ENCODE measurements at regions not wholly inside any gene's neighbourhood (a gene's known extent, or its start where the extent isn't known, plus 50 kb on each side); places are given as distances from the start of the nearest gene placed in this dataset.

DNA sequence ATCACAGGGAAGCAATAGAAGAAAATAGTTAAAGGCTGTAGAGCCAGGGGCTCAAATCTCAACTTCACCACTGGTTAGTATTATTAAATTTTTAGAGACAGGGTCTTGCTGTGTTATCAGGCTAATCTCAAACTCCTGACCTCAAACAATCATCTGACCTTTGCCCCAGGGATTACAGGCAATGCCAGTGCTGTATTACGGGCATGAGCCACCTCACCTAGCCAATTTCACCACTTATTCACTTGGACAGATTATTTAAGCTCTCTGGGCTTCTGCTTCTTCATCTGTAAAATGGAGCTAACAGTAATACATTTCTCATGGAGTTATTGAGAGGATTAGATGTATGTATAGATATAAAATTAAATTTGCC lies 155.9 kb upstream of the KLF4 start:
- WGBS, 5 donors: 73 to 100% (median 87%) methylated on average over 1 of the region's 1 CpG
- Histone ChIP-seq H3K4me3 (no peak overlapping the region), H3K27me3 (no peaks in the 10 kb centered on the region), H3K27ac (no peak overlapping the region), H3K36me3 (no peaks in the 10 kb centered on the region), H3K9me3 (no peaks in the 10 kb centered on the region), H3K4me1 (no peaks in the 10 kb centered on the region)
- no peak for DNase-seq
- intact Hi-C loops (cut with DNase I; ENCODE audit: low total_unique reads): no loop called here
- TF ChIP-seq, protein P1, sequence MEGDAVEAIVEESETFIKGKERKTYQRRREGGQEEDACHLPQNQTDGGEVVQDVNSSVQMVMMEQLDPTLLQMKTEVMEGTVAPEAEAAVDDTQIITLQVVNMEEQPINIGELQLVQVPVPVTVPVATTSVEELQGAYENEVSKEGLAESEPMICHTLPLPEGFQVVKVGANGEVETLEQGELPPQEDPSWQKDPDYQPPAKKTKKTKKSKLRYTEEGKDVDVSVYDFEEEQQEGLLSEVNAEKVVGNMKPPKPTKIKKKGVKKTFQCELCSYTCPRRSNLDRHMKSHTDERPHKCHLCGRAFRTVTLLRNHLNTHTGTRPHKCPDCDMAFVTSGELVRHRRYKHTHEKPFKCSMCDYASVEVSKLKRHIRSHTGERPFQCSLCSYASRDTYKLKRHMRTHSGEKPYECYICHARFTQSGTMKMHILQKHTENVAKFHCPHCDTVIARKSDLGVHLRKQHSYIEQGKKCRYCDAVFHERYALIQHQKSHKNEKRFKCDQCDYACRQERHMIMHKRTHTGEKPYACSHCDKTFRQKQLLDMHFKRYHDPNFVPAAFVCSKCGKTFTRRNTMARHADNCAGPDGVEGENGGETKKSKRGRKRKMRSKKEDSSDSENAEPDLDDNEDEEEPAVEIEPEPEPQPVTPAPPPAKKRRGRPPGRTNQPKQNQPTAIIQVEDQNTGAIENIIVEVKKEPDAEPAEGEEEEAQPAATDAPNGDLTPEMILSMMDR (IDR thresholded peaks at IDR 0.05): no peak
- TF ChIP-seq POLR2A (IDR thresholded peaks at IDR 0.05) (no peak), POLR2AphosphoS5 (IDR thresholded peaks at IDR 0.05) (no peak), EP300 (IDR thresholded peaks at IDR 0.05) (no peak)

DNA sequence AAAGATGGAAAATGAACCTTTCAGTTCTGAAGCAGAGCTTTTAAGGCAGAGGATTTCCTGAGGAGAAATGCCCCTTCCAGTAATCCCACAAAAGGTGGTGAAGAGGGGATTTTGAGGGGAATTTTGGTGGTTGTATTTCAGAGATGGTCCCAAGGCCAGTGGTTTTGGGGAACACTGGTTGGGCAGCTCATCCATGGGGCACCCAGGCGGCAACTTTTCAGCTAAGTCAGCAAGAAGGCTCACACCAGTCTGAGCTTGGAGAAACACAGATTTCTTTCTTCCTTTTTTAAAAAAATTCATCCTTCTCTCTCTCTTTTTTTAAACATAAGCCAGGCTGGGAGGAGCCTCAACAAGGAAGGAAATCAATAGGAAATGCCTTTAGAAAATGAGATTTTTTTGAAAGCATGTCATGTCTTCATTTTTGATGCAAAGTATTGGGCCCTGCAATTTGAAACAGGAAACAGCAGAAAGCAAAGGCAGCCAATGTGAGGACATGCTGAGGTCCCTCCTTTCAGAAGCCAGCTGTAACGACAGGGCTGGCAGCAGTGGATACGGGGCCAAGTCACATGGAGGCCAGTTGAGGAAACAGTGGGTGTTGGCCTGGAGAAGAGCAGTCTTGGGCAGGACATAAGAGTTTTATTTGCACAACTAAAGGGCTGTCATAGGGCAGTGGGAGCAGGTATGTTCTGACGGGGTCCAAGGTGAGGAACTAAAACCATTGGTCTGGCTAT lies 155.3 kb upstream of the KLF4 start:
- Histone ChIP-seq H3K27ac (peak overlapping the region in 1 of 5 donors; percentile 30), H3K4me3 (no peak overlapping the region), H3K36me3 (no peaks in the 10 kb centered on the region), H3K27me3 (no peaks in the 10 kb centered on the region), H3K9me3 (no peaks in the 10 kb centered on the region), H3K4me1 (no peaks in the 10 kb centered on the region)
- DNase-seq: peak in 1 of 2 donors; percentile 66
- intact Hi-C loops (cut with DNase I; ENCODE audit: low total_unique reads): no loop called here
- TF ChIP-seq EP300 (IDR thresholded peaks at IDR 0.05) (no peak), POLR2A (IDR thresholded peaks at IDR 0.05) (no peak)
- 49 to 81% (median 61%) methylated on average over 4 of the region's 4 CpGs for WGBS, 5 donors

DNA sequence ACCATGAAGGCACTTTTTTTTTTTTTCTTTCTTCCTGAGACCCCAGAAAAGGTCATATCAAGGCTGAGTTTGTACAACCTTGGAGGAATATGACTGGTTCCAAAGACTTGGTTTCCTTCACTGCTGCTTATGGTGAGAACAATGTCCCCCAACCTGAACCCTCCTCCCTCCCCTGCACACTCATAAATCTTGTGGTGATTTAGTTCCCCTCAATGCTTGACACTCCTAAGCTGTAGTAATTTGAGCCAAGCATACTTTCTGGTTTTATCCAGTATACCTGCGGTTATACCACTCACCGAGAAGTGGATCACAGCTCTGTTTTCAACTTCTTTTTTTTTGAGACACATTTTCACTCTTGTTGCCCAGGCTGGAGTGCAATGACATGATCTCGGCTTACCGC lies 149.9 kb upstream of the KLF4 start:
- H3K27me3 ChIP-seq: peaks cover 0 to 4% (median 0%) of the 10 kb centered on the region in 3 donors
- no peak overlapping the region for H3K4me3 ChIP-seq
- no peaks in the 10 kb centered on the region for H3K36me3 ChIP-seq
- intact Hi-C loops (cut with DNase I; ENCODE audit: low total_unique reads): loop anchor here (5.0 kb wide), 1 partner anchor 108 kb away; no protein-coding TSS in a partner anchor
- peak overlapping the region in 4 of 5 donors; percentile 91 to 97 (median 95) for H3K27ac ChIP-seq
- 82 to 99% (median 94%) methylated on average over 4 of the region's 4 CpGs for WGBS, 5 donors
- peaks cover 18 to 36% (median 23%) of the 10 kb centered on the region in 4 donors for H3K4me1 ChIP-seq
- DNase-seq: no peak
- no peaks in the 10 kb centered on the region for H3K9me3 ChIP-seq
- TF ChIP-seq EP300 (IDR thresholded peaks at IDR 0.05) (no peak), POLR2A (IDR thresholded peaks at IDR 0.05) (no peak), POLR2AphosphoS5 (IDR thresholded peaks at IDR 0.05) (no peak)
- TF ChIP-seq, protein P1 (IDR thresholded peaks at IDR 0.05): no peak

DNA sequence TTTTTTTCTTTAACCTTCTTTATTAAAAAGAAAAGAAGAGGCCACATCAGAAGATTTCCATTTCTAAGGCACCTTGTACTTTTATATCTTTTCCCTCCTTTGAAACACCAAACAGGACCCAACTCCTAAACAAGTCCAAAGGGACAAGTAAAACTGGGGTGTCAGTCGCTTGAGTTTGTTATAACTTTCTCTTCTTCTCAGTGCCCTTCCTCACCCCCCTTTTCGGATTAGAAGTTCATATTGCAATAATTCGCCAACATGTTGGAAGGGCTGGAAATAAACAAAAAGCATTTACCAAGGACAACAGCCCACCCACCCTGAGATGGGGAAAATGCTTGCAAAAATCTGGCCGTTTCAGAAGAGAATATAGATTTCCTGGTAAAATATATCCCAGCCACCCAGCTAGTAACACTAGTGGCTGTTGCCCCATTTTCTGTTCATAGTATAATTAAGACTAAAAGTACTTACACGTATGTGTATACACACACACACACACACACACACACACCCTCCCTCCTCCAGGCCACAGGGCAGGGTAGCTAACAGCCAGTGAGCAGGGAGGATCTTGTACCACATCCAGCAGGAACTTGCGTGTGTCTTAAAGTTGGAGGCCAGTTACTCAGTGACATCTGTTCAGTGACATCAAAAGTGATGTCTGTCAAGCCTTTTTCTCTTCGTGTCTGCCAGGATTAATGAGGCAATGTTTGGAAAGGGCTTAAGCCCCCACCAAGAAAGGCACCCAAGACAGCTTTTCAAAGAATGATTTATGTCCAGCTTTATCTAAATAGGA lies 149.1 kb upstream of the KLF4 start:
- Histone ChIP-seq H3K27ac (peak overlapping the region; percentile 49 to 97 (median 93)), H3K4me3 (peak overlapping the region; percentile 42 to 52 (median 45)), H3K27me3 (peaks cover 0 to 4% (median 0%) of the 10 kb centered on the region in 3 donors), H3K36me3 (no peaks in the 10 kb centered on the region), H3K4me1 (peaks cover 18 to 36% (median 23%) of the 10 kb centered on the region in 4 donors), H3K9me3 (no peaks in the 10 kb centered on the region)
- TF ChIP-seq POLR2AphosphoS5 (IDR thresholded peaks at IDR 0.05) (peak; percentile 53 to 60 (median 54)), EP300 (IDR thresholded peaks at IDR 0.05) (no peak)
- WGBS, 5 donors: 27 to 46% (median 31%) methylated on average over 7 of the region's 7 CpGs
- intact Hi-C loops (cut with DNase I; ENCODE audit: low total_unique reads): loop anchor here (5.0 kb wide), 1 partner anchor 109 kb away; no protein-coding TSS in a partner anchor
- peak; percentile 48 to 90 for DNase-seq
